ENCODE measurements at regions not wholly inside any gene's neighbourhood (a gene's known extent, or its start where the extent isn't known, plus 50 kb on each side); places are given as distances from the start of the nearest gene placed in this dataset.
A peak's percentile ranks its signal among the peaks of the same experiment; 100 is the strongest.

GRCh38 chr9:7461791-7462190 lies 337.8 kb downstream of the DMAC1 start:
- no peak for DNase-seq (ENCODE audit: low read depth)
- no peak overlapping the region for H3K4me3 ChIP-seq (ENCODE audit: low read depth, low read length)
- no peaks in the 10 kb centered on the region for H3K36me3 ChIP-seq (ENCODE audit: control insufficient read depth, insufficient read depth, low read length)
- H3K27me3 ChIP-seq (ENCODE audit: control insufficient read depth, insufficient read depth, low read length) = no peaks in the 10 kb centered on the region
- no peak for FAIRE-seq
- TF ChIP-seq CTCF (IDR thresholded peaks at IDR 0.05; ENCODE audit: insufficient read depth, low read length, severe bottlenecking) = no peak

GRCh38 chr9:7456793-7457530 lies 342.6 kb downstream of the DMAC1 start:
- no peak for TF ChIP-seq CTCF (IDR thresholded peaks at IDR 0.05; ENCODE audit: insufficient read depth, low read length, severe bottlenecking)
- H3K27me3 ChIP-seq (ENCODE audit: control insufficient read depth, insufficient read depth, low read length) = no peaks in the 10 kb centered on the region
- no peaks in the 10 kb centered on the region for H3K36me3 ChIP-seq (ENCODE audit: control insufficient read depth, insufficient read depth, low read length)
- no peak for DNase-seq (ENCODE audit: low read depth)
- no peak overlapping the region for H3K4me3 ChIP-seq (ENCODE audit: low read depth, low read length)
- FAIRE-seq = no peak

GRCh38 chr9:7456377-7456776 lies 343.2 kb downstream of the DMAC1 start:
- no peak overlapping the region for H3K4me3 ChIP-seq (ENCODE audit: low read depth, low read length)
- no peak for TF ChIP-seq CTCF (IDR thresholded peaks at IDR 0.05; ENCODE audit: insufficient read depth, low read length, severe bottlenecking)
- no peak for DNase-seq (ENCODE audit: low read depth)
- no peaks in the 10 kb centered on the region for H3K36me3 ChIP-seq (ENCODE audit: control insufficient read depth, insufficient read depth, low read length)
- FAIRE-seq = no peak
- H3K27me3 ChIP-seq (ENCODE audit: control insufficient read depth, insufficient read depth, low read length) = no peaks in the 10 kb centered on the region

GRCh38 chr9:7454624-7455023 lies 345.0 kb downstream of the DMAC1 start:
- Histone ChIP-seq H3K4me3 (ENCODE audit: low read depth, low read length) (no peak overlapping the region), H3K27me3 (ENCODE audit: control insufficient read depth, insufficient read depth, low read length) (no peaks in the 10 kb centered on the region), H3K36me3 (ENCODE audit: control insufficient read depth, insufficient read depth, low read length) (no peaks in the 10 kb centered on the region)
- TF ChIP-seq CTCF (IDR thresholded peaks at IDR 0.05; ENCODE audit: insufficient read depth, low read length, severe bottlenecking) = no peak
- no peak for DNase-seq (ENCODE audit: low read depth)
- FAIRE-seq = no peak

GRCh38 chr9:7452378-7452777 lies 347.2 kb downstream of the DMAC1 start:
- Histone ChIP-seq H3K36me3 (ENCODE audit: control insufficient read depth, insufficient read depth, low read length) (no peaks in the 10 kb centered on the region), H3K4me3 (ENCODE audit: low read depth, low read length) (no peak overlapping the region), H3K27me3 (ENCODE audit: control insufficient read depth, insufficient read depth, low read length) (no peaks in the 10 kb centered on the region)
- DNase-seq (ENCODE audit: low read depth) (peak; percentile 91), FAIRE-seq (no peak)
- TF ChIP-seq CTCF (IDR thresholded peaks at IDR 0.05; ENCODE audit: insufficient read depth, low read length, severe bottlenecking) = no peak

GRCh38 chr9:7451062-7451461 lies 348.5 kb downstream of the DMAC1 start:
- TF ChIP-seq CTCF (IDR thresholded peaks at IDR 0.05; ENCODE audit: insufficient read depth, low read length, severe bottlenecking) = no peak
- DNase-seq (ENCODE audit: low read depth) (no peak), FAIRE-seq (no peak)
- Histone ChIP-seq H3K36me3 (ENCODE audit: control insufficient read depth, insufficient read depth, low read length) (no peaks in the 10 kb centered on the region), H3K4me3 (ENCODE audit: low read depth, low read length) (no peak overlapping the region), H3K27me3 (ENCODE audit: control insufficient read depth, insufficient read depth, low read length) (no peaks in the 10 kb centered on the region)
